H1 (cell line): ENCODE measurements at regions not wholly inside any gene's neighbourhood (a gene's known extent, or its start where the extent isn't known, plus 50 kb on each side); places are given as distances from the start of the nearest gene placed in this dataset.

Source experiments
- CTCF ChIA-PET: fragments of 300-600 bp; sonication (Branson Sonifier 250); formaldehyde crosslinking; loops from one replicate; lab custom pipeline; 2021; ENCODE audit not compliant: partially characterized antibody; lab: Charles Lee
- POLR2A ChIA-PET: fragments of 300-600 bp; sonication (Branson Sonifier 250); formaldehyde crosslinking; loops from one replicate; lab custom pipeline; 2021; ENCODE audit warnings: inconsistent platforms; ENCODE audit not compliant: partially characterized antibody; lab: Charles Lee
- DNase-seq, 2 experiments: peaks; one replicate each; pipeline versions ENCODE4 v3.0.0 to v3.0.0-alpha.2; 2010 to 2022; ENCODE audit warnings: low spot score in 2 of 2, low read depth in 1 of 2, mixed read lengths in 1 of 2
- FAIRE-seq: peaks from 2 replicates; lab custom pipeline; 2011; peaks lifted over from hg19 to GRCh38; lab: Jason Lieb, UNC
- H2AFZ ChIP-seq: 2 replicates; pipeline ENCODE4 v1.8.1; 2012; ENCODE audit warnings: low read length, inconsistent platforms
- H2AK5ac ChIP-seq: 2 replicates; pipeline ENCODE4 v1.6.1; 2013; ENCODE audit warnings: low read depth, low read length
- H2BK120ac ChIP-seq: replicated peaks from 2 replicates; pipeline ENCODE3; 2013; ENCODE audit warnings: low read depth, low read length, inconsistent platforms
- H2BK12ac ChIP-seq: 2 replicates; pipeline ENCODE4 v1.6.1; 2013; ENCODE audit warnings: low read depth, low read length
- H2BK15ac ChIP-seq: 2 replicates; pipeline ENCODE4 v1.6.1; 2013; ENCODE audit warnings: low read length
- H2BK20ac ChIP-seq: 2 replicates; pipeline ENCODE4 v1.6.1; 2013; ENCODE audit warnings: low read length
- H2BK5ac ChIP-seq: 2 replicates; pipeline ENCODE4 v1.6.1; 2013; ENCODE audit warnings: low read depth, low read length
- H3K14ac ChIP-seq: 2 replicates; pipeline ENCODE4 v1.6.1; 2013; ENCODE audit warnings: inconsistent platforms; ENCODE audit not compliant: insufficient read length
- H3K18ac ChIP-seq: 2 replicates; pipeline ENCODE4 v1.6.1; 2013; ENCODE audit warnings: low read length; ENCODE audit errors: extremely low read depth
- H3K23ac ChIP-seq: 2 replicates; pipeline ENCODE4 v1.6.1; 2013; ENCODE audit warnings: inconsistent platforms; ENCODE audit not compliant: insufficient read length
- H3K23me2 ChIP-seq: 2 replicates; pipeline ENCODE4 v1.6.1; 2013; ENCODE audit warnings: low read depth, low read length
- H3K27ac ChIP-seq: 2 replicates; pipeline ENCODE4 v1.6.1; 2011; ENCODE audit warnings: low read depth, low read length, inconsistent platforms
- H3K27me3 ChIP-seq, 4 experiments: replicated peaks in 1 of 4; 1 replicate in 1 of 4; 2 replicates in 3 of 4; pipeline versions ENCODE4 v1.6.1 to v1.8.1; 2011 to 2013; ENCODE audit warnings: low read length in 3 of 4, mild to moderate bottlenecking in 3 of 4, inconsistent platforms in 2 of 4, mixed read lengths in 2 of 4, moderate library complexity in 1 of 4; ENCODE audit not compliant: control insufficient read depth in 3 of 4, insufficient read depth in 3 of 4; ENCODE audit errors: extremely low read depth in 1 of 4
- H3K36me3 ChIP-seq, 4 experiments: 2 replicates each; pipeline versions ENCODE4 v1.6.1 to v1.8.1; 2011 to 2013; ENCODE audit warnings: mild to moderate bottlenecking in 4 of 4, low read length in 3 of 4, moderate library complexity in 2 of 4, control low read depth in 1 of 4, inconsistent platforms in 1 of 4; ENCODE audit not compliant: insufficient read depth in 4 of 4, control insufficient read depth in 2 of 4
- H3K4ac ChIP-seq: replicated peaks from 2 replicates; pipeline ENCODE3; 2013; ENCODE audit warnings: low read length, low read depth, mixed read lengths, inconsistent platforms; ENCODE audit not compliant: insufficient read length
- H3K4me1 ChIP-seq, 4 experiments: replicated peaks in 1 of 4; 1 replicate in 1 of 4; 2 replicates in 3 of 4; pipeline versions ENCODE4 v1.6.1 to v1.8.1; 2011 to 2013; ENCODE audit warnings: low read length in 3 of 4, inconsistent platforms in 2 of 4, mixed read lengths in 1 of 4; ENCODE audit not compliant: insufficient read depth in 4 of 4, control insufficient read depth in 3 of 4
- H3K4me2 ChIP-seq, 2 experiments: 2 replicates each; pipeline versions ENCODE4 v1.6.1 to v1.8.1; 2011 to 2013; ENCODE audit warnings: low read depth in 2 of 2, low read length in 2 of 2, control low read depth in 1 of 2, inconsistent platforms in 1 of 2, mild to moderate bottlenecking in 1 of 2; ENCODE audit not compliant: insufficient read depth in 1 of 2
- H3K4me3 ChIP-seq, 4 experiments: fragments of 200-600, 300-600 bp in 1 of 4; sonication (generic), shearing (Covaris generic), sonication (Bioruptor Twin) in 1 of 4; 2 replicates each; pipeline versions ENCODE4 v1.5.1 to v1.8.1; 2011 to 2016; ENCODE audit warnings: low read length in 4 of 4, low read depth in 3 of 4, control low read depth in 2 of 4, inconsistent platforms in 2 of 4, mild to moderate bottlenecking in 2 of 4, mixed read lengths in 1 of 4, moderate library complexity in 1 of 4; ENCODE audit not compliant: insufficient read depth in 2 of 4; ENCODE audit errors: extremely low read depth in 1 of 4
- H3K56ac ChIP-seq: replicated peaks from 2 replicates; pipeline ENCODE3; 2013; ENCODE audit warnings: low read depth, mild to moderate bottlenecking, mixed read lengths, low read length, inconsistent platforms; ENCODE audit not compliant: insufficient read length
- H3K79me1 ChIP-seq: 2 replicates; pipeline ENCODE4 v1.6.1; 2013; ENCODE audit warnings: low read depth, low read length, control low read depth
- H3K79me2 ChIP-seq, 2 experiments: 2 replicates each; pipeline versions ENCODE4 v1.6.1 to v1.8.1; 2012 to 2013; ENCODE audit warnings: low read length in 2 of 2, mild to moderate bottlenecking in 2 of 2, inconsistent platforms in 1 of 2; ENCODE audit not compliant: insufficient read depth in 2 of 2, control insufficient read depth in 1 of 2
- H3K9ac ChIP-seq, 4 experiments: replicated peaks in 1 of 4; 1 replicate in 1 of 4; 2 replicates in 3 of 4; pipeline versions ENCODE4 v1.6.1 to v1.8.1; 2011 to 2013; ENCODE audit warnings: low read depth in 3 of 4, low read length in 3 of 4, control low read depth in 2 of 4, mild to moderate bottlenecking in 2 of 4, moderate library complexity in 2 of 4, inconsistent platforms in 1 of 4; ENCODE audit errors: extremely low read depth in 1 of 4
- H3K9me3 ChIP-seq, 2 experiments: 2 replicates each; pipeline versions ENCODE4 v1.6.1 to v1.8.1; 2012 to 2013; ENCODE audit warnings: mild to moderate bottlenecking in 2 of 2, moderate library complexity in 2 of 2, control low read depth in 1 of 2, inconsistent platforms in 1 of 2, low read depth in 1 of 2, low read length in 1 of 2, mixed read lengths in 1 of 2; ENCODE audit not compliant: insufficient read depth in 2 of 2
- H4K20me1 ChIP-seq, 2 experiments: replicated peaks in 1 of 2; 2 replicates each; pipeline versions ENCODE3 to v1.8.1; 2011 to 2013; ENCODE audit warnings: inconsistent platforms in 2 of 2, low read length in 2 of 2, mild to moderate bottlenecking in 1 of 2; ENCODE audit not compliant: insufficient read depth in 2 of 2, control insufficient read depth in 1 of 2
- H4K5ac ChIP-seq: 2 replicates; pipeline ENCODE4 v1.6.1; 2013; ENCODE audit warnings: low read length, low read depth, mixed read lengths, inconsistent platforms; ENCODE audit not compliant: insufficient read length
- H4K8ac ChIP-seq: 2 replicates; pipeline ENCODE4 v1.8.0; 2013; ENCODE audit warnings: mild to moderate bottlenecking, moderate library complexity, low read length, inconsistent platforms; ENCODE audit not compliant: insufficient read depth; ENCODE audit errors: extremely low read depth
- H4K91ac ChIP-seq: replicated peaks from 2 replicates; pipeline ENCODE3; 2013; ENCODE audit warnings: low read length, mixed read lengths, inconsistent platforms; ENCODE audit not compliant: insufficient read length
- EP300 ChIP-seq, 2 experiments: IDR thresholded peaks; 1 replicate in 1 of 2; 2 replicates in 1 of 2; pipeline ENCODE4 v1.6.1; 2011 to 2012; ENCODE audit warnings: low read depth in 2 of 2, low read length in 2 of 2, mild to moderate bottlenecking in 2 of 2, borderline replicate concordance in 1 of 2, inconsistent platforms in 1 of 2, moderate library complexity in 1 of 2
- RFX5 ChIP-seq: IDR thresholded peaks from 2 replicates; pipeline ENCODE4 v1.6.1; 2011; ENCODE audit warnings: low read depth, low read length, improper control_type of control experiment, borderline replicate concordance
- WGBS, 2 experiments: shearing (Covaris generic) in 1 of 2; methylation state at CpG; one replicate each; pipeline versions ENCODE4 v1.1.6 to v1.1.7; 2013 to 2015; ENCODE audit warnings: low lambda C conversion rate in 2 of 2, mixed read lengths in 2 of 2, inconsistent platforms in 1 of 2, low coverage in 1 of 2, missing lambda C conversion rate in 1 of 2; ENCODE audit not compliant: insufficient replicate concordance in 2 of 2, insufficient coverage in 1 of 2, insufficient read length in 1 of 2; ENCODE audit errors: extremely low coverage in 1 of 2, missing lambda C conversion rate in 1 of 2; 5-methylcytosine and 5-hydroxymethylcytosine counted together
- TF ChIP-seq, protein P1 (sequence below): IDR thresholded peaks from 2 replicates; pipeline ENCODE4 v1.6.1; 2012; ENCODE audit warnings: inconsistent platforms

DNA sequence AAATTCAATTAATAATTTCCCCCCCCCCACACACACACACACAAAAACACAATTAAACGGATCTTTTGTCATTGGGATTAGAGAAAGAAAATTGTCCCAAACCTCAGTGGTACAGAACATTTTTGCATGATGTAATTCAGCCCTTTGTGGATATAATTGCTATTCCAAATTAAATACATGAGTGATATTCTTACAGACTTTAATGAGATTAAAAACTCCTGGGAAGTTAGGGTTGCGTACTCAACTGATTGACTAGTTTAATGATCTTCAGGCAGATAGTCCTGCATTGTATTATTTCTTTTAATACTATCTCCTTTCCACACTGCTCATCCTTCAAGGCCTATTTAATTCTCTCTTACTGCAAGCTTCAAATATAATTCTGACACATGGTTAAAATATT is 711.8 kb upstream of the LRFN5 start:
- no peak overlapping the region for H2BK20ac ChIP-seq
- no peak overlapping the region for H3K23ac ChIP-seq
- FAIRE-seq (no peak), DNase-seq (no peak)
- no peak overlapping the region for H2AFZ ChIP-seq
- 96% methylated on average over 2 of the region's 2 CpGs; no CpG with 5 or more reads in 1 of the 2 experiments for WGBS, 2 experiments
- no peaks in the 10 kb centered on the region for H4K20me1 ChIP-seq
- ChIA-PET POLR2A (no interaction called here), CTCF (no interaction called here)
- no peaks in the 10 kb centered on the region for H3K79me2 ChIP-seq
- H4K91ac ChIP-seq = no peak overlapping the region
- H4K5ac ChIP-seq = no peak overlapping the region
- no peak overlapping the region for H2BK15ac ChIP-seq
- H4K8ac ChIP-seq = no peak overlapping the region
- H2BK12ac ChIP-seq = no peak overlapping the region
- no peak overlapping the region for H2AK5ac ChIP-seq
- no peaks in the 10 kb centered on the region for H3K27me3 ChIP-seq
- H2BK120ac ChIP-seq = no peak overlapping the region
- H3K79me1 ChIP-seq = no peaks in the 10 kb centered on the region
- H3K4ac ChIP-seq = no peak overlapping the region
- H3K14ac ChIP-seq = no peak overlapping the region
- no peak overlapping the region for H3K27ac ChIP-seq
- no peaks in the 10 kb centered on the region for H3K4me1 ChIP-seq
- H3K23me2 ChIP-seq = no peaks in the 10 kb centered on the region
- H3K4me2 ChIP-seq = no peak overlapping the region
- H3K9me3 ChIP-seq = no peaks in the 10 kb centered on the region
- no peak overlapping the region for H3K9ac ChIP-seq
- H3K56ac ChIP-seq = no peak overlapping the region
- TF ChIP-seq RFX5 (no peak), EP300 (IDR thresholded peaks at IDR 0.05; ENCODE audit: borderline replicate concordance in 1 of 2, low read depth in 2 of 2, low read length in 2 of 2) (no peak)
- TF ChIP-seq, protein P1, sequence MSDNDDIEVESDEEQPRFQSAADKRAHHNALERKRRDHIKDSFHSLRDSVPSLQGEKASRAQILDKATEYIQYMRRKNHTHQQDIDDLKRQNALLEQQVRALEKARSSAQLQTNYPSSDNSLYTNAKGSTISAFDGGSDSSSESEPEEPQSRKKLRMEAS = no peak
- no peak overlapping the region for H3K18ac ChIP-seq
- no peak overlapping the region for H3K4me3 ChIP-seq
- no peaks in the 10 kb centered on the region for H3K36me3 ChIP-seq
- no peak overlapping the region for H2BK5ac ChIP-seq
